Hematopoietic multipotent progenitor cell treated with erythropoietin and hydrocortisone succinate and interleukin-3 and kit ligand, for 6 days (in vitro differentiated cells): ENCODE measurements at regions not wholly inside any gene's neighbourhood (a gene's known extent, or its start where the extent isn't known, plus 50 kb on each side); places are given as distances from the start of the nearest gene placed in this dataset.
A peak's percentile ranks its signal among the peaks of the same experiment; 100 is the strongest.
"Not testable (repeated sequence)": the region's sequence is repeated elsewhere in the genome, so short reads cannot be mapped to it uniquely, and the experiment has no call there.

ENCODE experiments used
- DNase-seq: peaks from one replicate; pipeline ENCODE4 v3.0.0-alpha.2; 2015

- no peak for DNase-seq
Measured at GRCh38 chr3:27661797-27662196, 60.3 kb downstream of the EOMES start.

- peak; percentile 65 for DNase-seq
Measured at GRCh38 chr3:27659279-27660021, 62.7 kb downstream of the EOMES start.

- DNase-seq = no peak
Measured at GRCh38 chr3:27658741-27659140, 63.4 kb downstream of the EOMES start.

- no peak for DNase-seq
Measured at GRCh38 chr3:27657871-27658270, 64.3 kb downstream of the EOMES start.

GRCh38 chr3:27657404-27657803, 64.7 kb downstream of the EOMES start:
- no peak for DNase-seq

GRCh38 chr3:27656790-27657189, 65.3 kb downstream of the EOMES start:
- no peak for DNase-seq

- no peak for DNase-seq
Measured at GRCh38 chr3:27655547-27655946, 66.6 kb downstream of the EOMES start.

- DNase-seq = no peak
Measured at GRCh38 chr3:27653803-27654558, 68.1 kb downstream of the EOMES start.

- DNase-seq = no peak
Measured at GRCh38 chr3:27649277-27649676, 72.8 kb downstream of the EOMES start.

- DNase-seq = no peak
Measured at GRCh38 chr3:27646896-27647295, 75.2 kb downstream of the EOMES start.

GRCh38 chr3:27644941-27645340, 77.2 kb downstream of the EOMES start:
- no peak for DNase-seq

- DNase-seq = no peak
Measured at GRCh38 chr3:27643355-27643754, 78.8 kb downstream of the EOMES start.

GRCh38 chr3:27642796-27643195, 79.3 kb downstream of the EOMES start:
- DNase-seq = no peak

- DNase-seq = no peak
Measured at GRCh38 chr3:27641888-27642601, 80.1 kb downstream of the EOMES start.

GRCh38 chr3:27641271-27641800, 80.8 kb downstream of the EOMES start:
- no peak for DNase-seq

GRCh38 chr3:27639271-27639670, 82.9 kb downstream of the EOMES start:
- peak; percentile 48 for DNase-seq

GRCh38 chr3:27638594-27638993, 83.5 kb downstream of the EOMES start:
- no peak for DNase-seq

- DNase-seq = no peak
Measured at GRCh38 chr3:27637346-27637995, 84.7 kb downstream of the EOMES start.

- DNase-seq = not testable (repeated sequence)
Measured at GRCh38 chr3:27635006-27635405, 87.1 kb downstream of the EOMES start.

- peak; percentile 36 for DNase-seq
Measured at GRCh38 chr3:27633224-27633545, 88.9 kb downstream of the EOMES start.

- peak; percentile 54 for DNase-seq
Measured at GRCh38 chr3:27632431-27633223, 89.5 kb downstream of the EOMES start.

GRCh38 chr3:27630885-27631284, 91.2 kb downstream of the EOMES start:
- DNase-seq = no peak
